GM12878 (cell line): ENCODE measurements at regions not wholly inside any gene's neighbourhood (a gene's known extent, or its start where the extent isn't known, plus 50 kb on each side); places are given as distances from the start of the nearest gene placed in this dataset.

Source experiments
- ATAC-seq: fragments of 200-7000 bp; cut with Tn5 transposase; 3 replicates; pipeline ENCODE4 v1.9.1; 2020; ENCODE audit warnings: mild to moderate bottlenecking, moderate library complexity
- BruUV-seq: library from RNA; stranded (reverse); fragments of 400-500 nt; replicated peaks from 2 replicates; lab custom pipeline; 2021; lab: Mats Ljungman, UMichigan
- CTCF ChIA-PET: fragments of 300-600 bp; sonication (Branson Sonifier 250); formaldehyde crosslinking; extraction: SDS; loops from one replicate; lab custom pipeline; 2021; ENCODE audit warnings: inconsistent platforms; lab: Yijun Ruan, JAX
- POLR2A ChIA-PET: fragments of 350-600 bp; formaldehyde crosslinking; extraction: SDS; loops from one replicate; lab custom pipeline; 2021; ENCODE audit warnings: inconsistent platforms; lab: Charles Lee
- RAD21 ChIA-PET: fragments of 300-600 bp; sonication (Branson Sonifier 250); formaldehyde crosslinking; loops from one replicate; lab custom pipeline; 2023; ENCODE audit warnings: antibody characterized with exemption; ENCODE audit not compliant: unreplicated experiment; lab: Charles Lee
- SMC1A ChIA-PET: fragments of 300-600 bp; sonication (Branson Sonifier 250); formaldehyde crosslinking; loops from one replicate; lab custom pipeline; 2023; ENCODE audit not compliant: unreplicated experiment, uncharacterized antibody; lab: Charles Lee
- DNase-seq: peaks from one replicate; pipeline ENCODE4 v3.0.0-alpha.2; 2011; ENCODE audit warnings: low read depth, low spot score
- FAIRE-seq: peaks from 3 replicates; lab custom pipeline; 2011; peaks lifted over from hg19 to GRCh38; lab: Jason Lieb, UNC
- H2AFZ ChIP-seq: 2 replicates; pipeline ENCODE4 v1.6.0; 2011; ENCODE audit warnings: low read depth, low read length, control low read depth; ENCODE audit not compliant: control insufficient read depth
- H3K27ac ChIP-seq: 2 replicates; pipeline ENCODE4 v1.5.1; 2011; ENCODE audit warnings: control low read depth; ENCODE audit not compliant: control insufficient read depth, insufficient read depth
- H3K27me3 ChIP-seq, 2 experiments: replicated peaks in 1 of 2; 2 replicates each; pipeline versions ENCODE4 v1.6.0 to v1.6.1; 2011; ENCODE audit warnings: low read length in 1 of 2; ENCODE audit not compliant: control insufficient read depth in 2 of 2, insufficient read depth in 2 of 2
- H3K36me3 ChIP-seq, 2 experiments: 2 replicates each; pipeline ENCODE4 v1.5.1; 2011; ENCODE audit warnings: low read length in 1 of 2; ENCODE audit not compliant: control insufficient read depth in 2 of 2, insufficient read depth in 2 of 2
- H3K4me1 ChIP-seq: 2 replicates; pipeline ENCODE4 v1.6.1; 2011; ENCODE audit warnings: mild to moderate bottlenecking, low read length, moderate library complexity, mixed read lengths; ENCODE audit not compliant: control insufficient read depth, insufficient read depth
- H3K4me2 ChIP-seq: 2 replicates; pipeline ENCODE4 v1.6.0; 2011; ENCODE audit warnings: control low read depth; ENCODE audit not compliant: control insufficient read depth, insufficient read depth
- H3K4me3 ChIP-seq: fragments of 200-600 bp; sonication (generic); 2 replicates; pipeline ENCODE4 v1.5.1; 2016
- H3K79me2 ChIP-seq: 2 replicates; pipeline ENCODE4 v1.6.0; 2011; ENCODE audit warnings: low read length; ENCODE audit not compliant: control insufficient read depth, insufficient read depth
- H3K9ac ChIP-seq: 2 replicates; pipeline ENCODE4 v1.8.0; 2011; ENCODE audit warnings: low read length, control low read depth, mixed read lengths; ENCODE audit not compliant: control insufficient read depth, insufficient read depth
- H3K9me3 ChIP-seq: replicated peaks from 3 replicates; pipeline ENCODE4 v1.5.1; 2011; ENCODE audit warnings: mild to moderate bottlenecking, low read length; ENCODE audit not compliant: control insufficient read depth, insufficient read depth
- H4K20me1 ChIP-seq: 2 replicates; pipeline ENCODE4 v1.6.0; 2011; ENCODE audit not compliant: control insufficient read depth, insufficient read depth
- BRCA1 ChIP-seq: IDR thresholded peaks from 2 replicates; pipeline ENCODE4 v1.6.1; 2011; ENCODE audit warnings: low read depth, low read length, improper control_type of control experiment
- CEBPB ChIP-seq, 2 experiments: fragments of 150-350 bp in 1 of 2; IDR thresholded peaks; 2 replicates each; pipeline ENCODE4 v1.6.1; 2012 to 2014; ENCODE audit warnings: low read depth in 2 of 2, low read length in 2 of 2, borderline replicate concordance in 1 of 2, inconsistent platforms in 1 of 2
- CHD1 ChIP-seq: IDR thresholded peaks from 2 replicates; pipeline ENCODE4 v1.6.1; 2012; ENCODE audit warnings: low read depth, low read length, improper control_type of control experiment
- E2F4 ChIP-seq: IDR thresholded peaks from 2 replicates; pipeline ENCODE4 v1.6.1; 2012; ENCODE audit warnings: low read depth, low read length, improper control_type of control experiment
- IRF3 ChIP-seq: fragments of 450-650 bp; IDR thresholded peaks from 2 replicates; pipeline ENCODE4 v1.6.1; 2014; ENCODE audit warnings: mild to moderate bottlenecking
- LARP7 ChIP-seq: fragments of 450-650 bp; IDR thresholded peaks from 2 replicates; pipeline ENCODE4 v1.6.1; 2017; ENCODE audit warnings: mild to moderate bottlenecking
- MEF2A ChIP-seq: IDR thresholded peaks from 2 replicates; pipeline ENCODE4 v1.6.1; 2011; ENCODE audit warnings: low read depth, mild to moderate bottlenecking, low read length, moderate library complexity; ENCODE audit not compliant: insufficient read depth
- SMARCA5 ChIP-seq: fragments of 450-650 bp; IDR thresholded peaks from 2 replicates; pipeline ENCODE4 v1.6.1; 2017; ENCODE audit warnings: mild to moderate bottlenecking
- SMC3 ChIP-seq: IDR thresholded peaks from 2 replicates; pipeline ENCODE4 v1.6.1; 2011; ENCODE audit warnings: low read length, improper control_type of control experiment, borderline replicate concordance
- STAT1 ChIP-seq: fragments of 450-650 bp; conservative IDR thresholded peaks from 2 replicates; pipeline ENCODE4 v1.6.1; 2014; ENCODE audit warnings: antibody characterized with exemption, mild to moderate bottlenecking
- TCF12 ChIP-seq: IDR thresholded peaks from 2 replicates; pipeline ENCODE4 v1.6.1; 2011; ENCODE audit warnings: low read depth, mild to moderate bottlenecking, low read length
- ZBED1 ChIP-seq: IDR thresholded peaks from 2 replicates; pipeline ENCODE4 v1.6.1; 2016; ENCODE audit warnings: borderline replicate concordance
- ZNF274 ChIP-seq: IDR thresholded peaks from one replicate; pipeline ENCODE4 v1.8.0; 2011; ENCODE audit not compliant: insufficient read length, insufficient read depth
- WGBS: methylation state at CpG from one replicate; pipeline ENCODE4 v1.1.6; 2016; ENCODE audit warnings: low lambda C conversion rate; ENCODE audit not compliant: insufficient replicate concordance, insufficient coverage; ENCODE audit errors: missing lambda C conversion rate; 5-methylcytosine and 5-hydroxymethylcytosine counted together
- in situ Hi-C: fragments of 300-500 bp; cut with MboI; formaldehyde crosslinking; loops from 9 replicates; pipeline ENCODE4 v1.14.3; 2018; ENCODE audit warnings: mixed read lengths
- intact Hi-C: fragments of 100-400 bp; cut with micrococcal nuclease; formaldehyde crosslinking; loops from one replicate; pipeline ENCODE4 v1.14.2; 2022; ENCODE audit not compliant: unreplicated experiment
- TF ChIP-seq, protein P1 (sequence below): fragments of 450-650 bp; IDR thresholded peaks from 2 replicates; pipeline ENCODE4 v1.6.1; 2017; ENCODE audit warnings: antibody characterized with exemption, mild to moderate bottlenecking, moderate library complexity
- TF ChIP-seq, protein P2 (sequence below): IDR thresholded peaks from 2 replicates; pipeline ENCODE4 v1.6.1; 2012; ENCODE audit warnings: mild to moderate bottlenecking, low read depth, low read length

GRCh38 chr5:99248066-99248465 lies 319.3 kb upstream of the CHD1 start (continued):
- TF ChIP-seq, protein P1, sequence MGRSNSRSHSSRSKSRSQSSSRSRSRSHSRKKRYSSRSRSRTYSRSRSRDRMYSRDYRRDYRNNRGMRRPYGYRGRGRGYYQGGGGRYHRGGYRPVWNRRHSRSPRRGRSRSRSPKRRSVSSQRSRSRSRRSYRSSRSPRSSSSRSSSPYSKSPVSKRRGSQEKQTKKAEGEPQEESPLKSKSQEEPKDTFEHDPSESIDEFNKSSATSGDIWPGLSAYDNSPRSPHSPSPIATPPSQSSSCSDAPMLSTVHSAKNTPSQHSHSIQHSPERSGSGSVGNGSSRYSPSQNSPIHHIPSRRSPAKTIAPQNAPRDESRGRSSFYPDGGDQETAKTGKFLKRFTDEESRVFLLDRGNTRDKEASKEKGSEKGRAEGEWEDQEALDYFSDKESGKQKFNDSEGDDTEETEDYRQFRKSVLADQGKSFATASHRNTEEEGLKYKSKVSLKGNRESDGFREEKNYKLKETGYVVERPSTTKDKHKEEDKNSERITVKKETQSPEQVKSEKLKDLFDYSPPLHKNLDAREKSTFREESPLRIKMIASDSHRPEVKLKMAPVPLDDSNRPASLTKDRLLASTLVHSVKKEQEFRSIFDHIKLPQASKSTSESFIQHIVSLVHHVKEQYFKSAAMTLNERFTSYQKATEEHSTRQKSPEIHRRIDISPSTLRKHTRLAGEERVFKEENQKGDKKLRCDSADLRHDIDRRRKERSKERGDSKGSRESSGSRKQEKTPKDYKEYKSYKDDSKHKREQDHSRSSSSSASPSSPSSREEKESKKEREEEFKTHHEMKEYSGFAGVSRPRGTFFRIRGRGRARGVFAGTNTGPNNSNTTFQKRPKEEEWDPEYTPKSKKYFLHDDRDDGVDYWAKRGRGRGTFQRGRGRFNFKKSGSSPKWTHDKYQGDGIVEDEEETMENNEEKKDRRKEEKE = no peak
- TF ChIP-seq TCF12 (no peak), IRF3 (no peak), SMC3 (no peak)
- TF ChIP-seq, all 136 proteins: peak for 0

- DNase-seq = no peak
- H3K36me3 ChIP-seq = no peaks in the 10 kb centered on the region
- no peak for ATAC-seq
- no peaks in the 10 kb centered on the region for H3K4me1 ChIP-seq
- no peaks in the 10 kb centered on the region for H3K27me3 ChIP-seq
- H4K20me1 ChIP-seq = no peaks in the 10 kb centered on the region
- ChIA-PET CTCF (no interaction called here), SMC1A (no interaction called here), RAD21 (no interaction called here), POLR2A (no interaction called here)
- no peak overlapping the region for H2AFZ ChIP-seq
- H3K9ac ChIP-seq = no peak overlapping the region
- no peak overlapping the region for H3K4me3 ChIP-seq
- 17% methylated on average over 4 of the region's 4 CpGs for WGBS
- BruUV-seq = no TSS peak
- no peaks in the 10 kb centered on the region for H3K79me2 ChIP-seq
- in situ Hi-C loops (loop anchor here (10.0 kb wide), 1 partner anchor 63 kb away; no protein-coding TSS in a partner anchor), intact Hi-C loops (no loop called here)
- no peak overlapping the region for H3K4me2 ChIP-seq
- no peaks in the 10 kb centered on the region for H3K9me3 ChIP-seq
- FAIRE-seq = no peak
- no peak overlapping the region for H3K27ac ChIP-seq
- TF ChIP-seq STAT1 = no peak
- TF ChIP-seq CHD1 = no peak
- TF ChIP-seq ZBED1 = no peak
- TF ChIP-seq LARP7 = no peak
- no peak for TF ChIP-seq BRCA1
- TF ChIP-seq ZNF274 = no peak
- no peak for TF ChIP-seq IRF3
- TF ChIP-seq CEBPB (IDR thresholded peaks at IDR 0.05; ENCODE audit: borderline replicate concordance in 1 of 2, low read depth in 2 of 2, low read length in 2 of 2) = no peak
- TF ChIP-seq, protein P2, sequence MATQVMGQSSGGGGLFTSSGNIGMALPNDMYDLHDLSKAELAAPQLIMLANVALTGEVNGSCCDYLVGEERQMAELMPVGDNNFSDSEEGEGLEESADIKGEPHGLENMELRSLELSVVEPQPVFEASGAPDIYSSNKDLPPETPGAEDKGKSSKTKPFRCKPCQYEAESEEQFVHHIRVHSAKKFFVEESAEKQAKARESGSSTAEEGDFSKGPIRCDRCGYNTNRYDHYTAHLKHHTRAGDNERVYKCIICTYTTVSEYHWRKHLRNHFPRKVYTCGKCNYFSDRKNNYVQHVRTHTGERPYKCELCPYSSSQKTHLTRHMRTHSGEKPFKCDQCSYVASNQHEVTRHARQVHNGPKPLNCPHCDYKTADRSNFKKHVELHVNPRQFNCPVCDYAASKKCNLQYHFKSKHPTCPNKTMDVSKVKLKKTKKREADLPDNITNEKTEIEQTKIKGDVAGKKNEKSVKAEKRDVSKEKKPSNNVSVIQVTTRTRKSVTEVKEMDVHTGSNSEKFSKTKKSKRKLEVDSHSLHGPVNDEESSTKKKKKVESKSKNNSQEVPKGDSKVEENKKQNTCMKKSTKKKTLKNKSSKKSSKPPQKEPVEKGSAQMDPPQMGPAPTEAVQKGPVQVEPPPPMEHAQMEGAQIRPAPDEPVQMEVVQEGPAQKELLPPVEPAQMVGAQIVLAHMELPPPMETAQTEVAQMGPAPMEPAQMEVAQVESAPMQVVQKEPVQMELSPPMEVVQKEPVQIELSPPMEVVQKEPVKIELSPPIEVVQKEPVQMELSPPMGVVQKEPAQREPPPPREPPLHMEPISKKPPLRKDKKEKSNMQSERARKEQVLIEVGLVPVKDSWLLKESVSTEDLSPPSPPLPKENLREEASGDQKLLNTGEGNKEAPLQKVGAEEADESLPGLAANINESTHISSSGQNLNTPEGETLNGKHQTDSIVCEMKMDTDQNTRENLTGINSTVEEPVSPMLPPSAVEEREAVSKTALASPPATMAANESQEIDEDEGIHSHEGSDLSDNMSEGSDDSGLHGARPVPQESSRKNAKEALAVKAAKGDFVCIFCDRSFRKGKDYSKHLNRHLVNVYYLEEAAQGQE = no peak
- TF ChIP-seq MEF2A = no peak
- TF ChIP-seq E2F4 = no peak
- no peak for TF ChIP-seq SMARCA5
Observed at GRCh38 chr5:99247346-99247745, 318.5 kb upstream of the CHD1 start.
